SK-N-MC (cell line): ENCODE measurements at regions not wholly inside any gene's neighbourhood (a gene's known extent, or its start where the extent isn't known, plus 50 kb on each side); places are given as distances from the start of the nearest gene placed in this dataset.

Experiments
- DNase-seq: peaks from one replicate; pipeline ENCODE4 v3.0.0-alpha.2; 2011; ENCODE audit warnings: low read depth, low spot score
- H3K27ac ChIP-seq: fragments of 200-600 bp; sonication (generic); 2 replicates; pipeline ENCODE4 v1.5.1; 2016; ENCODE audit warnings: mixed run types
- H3K36me3 ChIP-seq: fragments of 200-600 bp; sonication (generic); 2 replicates; pipeline ENCODE4 v1.6.1; 2017; ENCODE audit warnings: antibody characterized with exemption, low read length, mixed read lengths; ENCODE audit not compliant: insufficient read depth
- H3K4me3 ChIP-seq: fragments of 200-600 bp; sonication (generic); 2 replicates; pipeline ENCODE4 v1.5.1; 2016
- H3K9ac ChIP-seq: fragments of 200-600 bp; sonication (generic); 2 replicates; pipeline ENCODE4 v1.8.0; 2017; ENCODE audit warnings: mixed run types, mixed read lengths; ENCODE audit not compliant: insufficient read length
- H3K9me3 ChIP-seq: fragments of 200-600 bp; sonication (generic); 2 replicates; pipeline ENCODE4 v1.6.1; 2017; ENCODE audit warnings: low read depth, mild to moderate bottlenecking, antibody characterized with exemption, low read length, moderate library complexity, mixed read lengths
- EZH2 ChIP-seq: fragments of 200-600 bp; sonication (generic); IDR thresholded peaks from one replicate; pipeline ENCODE4 v1.6.1; 2017; ENCODE audit warnings: antibody characterized with exemption
- FOXP2 ChIP-seq: optimal IDR thresholded peaks from 2 replicates; pipeline ENCODE3; 2011; ENCODE audit warnings: mild to moderate bottlenecking, moderate library complexity; ENCODE audit not compliant: insufficient read depth; ENCODE audit errors: extremely low read length, control extremely low read depth
- POLR2AphosphoS5 ChIP-seq: IDR thresholded peaks from 2 replicates; pipeline ENCODE4 v1.6.1; 2012; ENCODE audit warnings: mild to moderate bottlenecking, low read depth, low read length, borderline replicate concordance

GRCh38 chr1:47701741-47702515 is 264.1 kb downstream of the FOXD2 start:
- Histone ChIP-seq H3K36me3 (no peaks in the 10 kb centered on the region), H3K27ac (no peak overlapping the region), H3K9me3 (no peaks in the 10 kb centered on the region), H3K9ac (no peak overlapping the region), H3K4me3 (no peak overlapping the region)
- DNase-seq = no peak
- TF ChIP-seq POLR2AphosphoS5 (no peak), FOXP2 (no peak), EZH2 (no peak)

- no peak for DNase-seq
- TF ChIP-seq FOXP2 (no peak), EZH2 (no peak), POLR2AphosphoS5 (no peak)
- Histone ChIP-seq H3K9me3 (no peaks in the 10 kb centered on the region), H3K4me3 (no peak overlapping the region), H3K9ac (no peak overlapping the region), H3K36me3 (no peaks in the 10 kb centered on the region), H3K27ac (no peak overlapping the region)
Observed at GRCh38 chr1:47703156-47703825, 265.4 kb downstream of the FOXD2 start.

GRCh38 chr1:47703981-47704596 is 266.2 kb downstream of the FOXD2 start:
- DNase-seq = no peak
- no peaks in the 10 kb centered on the region for H3K36me3 ChIP-seq
- no peaks in the 10 kb centered on the region for H3K9me3 ChIP-seq
- H3K4me3 ChIP-seq = no peak overlapping the region
- H3K27ac ChIP-seq = no peak overlapping the region
- TF ChIP-seq POLR2AphosphoS5 (no peak), EZH2 (no peak), FOXP2 (no peak)
- H3K9ac ChIP-seq = no peak overlapping the region

GRCh38 chr1:47705517-47706130 is 267.8 kb downstream of the FOXD2 start:
- H3K36me3 ChIP-seq = no peaks in the 10 kb centered on the region
- no peak for TF ChIP-seq POLR2AphosphoS5
- no peak for TF ChIP-seq EZH2
- no peak for TF ChIP-seq FOXP2
- DNase-seq = no peak
- H3K9me3 ChIP-seq = no peaks in the 10 kb centered on the region
- no peak overlapping the region for H3K4me3 ChIP-seq
- no peak overlapping the region for H3K9ac ChIP-seq
- H3K27ac ChIP-seq = no peak overlapping the region

DNA sequence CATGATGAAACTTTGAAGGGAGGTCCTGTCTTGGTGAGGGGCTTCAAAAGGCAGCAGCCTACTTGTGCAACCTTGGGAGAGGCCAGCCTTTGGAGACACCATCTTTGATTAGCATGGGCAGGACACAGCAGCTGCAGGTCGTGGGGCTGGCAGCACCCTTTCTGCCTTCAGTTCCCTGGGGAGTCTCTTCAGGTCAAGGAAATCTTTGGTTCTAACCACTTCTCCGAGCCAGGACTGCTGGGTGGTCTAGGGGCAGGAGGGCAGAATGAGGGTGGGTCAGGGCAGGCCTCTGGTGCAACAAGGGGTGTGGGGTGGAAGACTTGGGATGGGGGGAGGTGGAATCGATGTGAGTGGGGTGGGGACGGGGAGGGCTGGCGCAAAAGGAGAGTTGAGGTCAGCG is 269.7 kb downstream of the FOXD2 start:
- Histone ChIP-seq H3K9me3 (no peaks in the 10 kb centered on the region), H3K9ac (no peak overlapping the region), H3K36me3 (no peaks in the 10 kb centered on the region), H3K4me3 (no peak overlapping the region), H3K27ac (no peak overlapping the region)
- TF ChIP-seq EZH2 (no peak), POLR2AphosphoS5 (no peak), FOXP2 (no peak)
- no peak for DNase-seq

GRCh38 chr1:47708019-47708535 is 270.2 kb downstream of the FOXD2 start:
- Histone ChIP-seq H3K9me3 (no peaks in the 10 kb centered on the region), H3K4me3 (no peak overlapping the region), H3K9ac (no peak overlapping the region), H3K27ac (no peak overlapping the region), H3K36me3 (no peaks in the 10 kb centered on the region)
- no peak for DNase-seq
- TF ChIP-seq EZH2 (no peak), POLR2AphosphoS5 (no peak), FOXP2 (no peak)

DNA sequence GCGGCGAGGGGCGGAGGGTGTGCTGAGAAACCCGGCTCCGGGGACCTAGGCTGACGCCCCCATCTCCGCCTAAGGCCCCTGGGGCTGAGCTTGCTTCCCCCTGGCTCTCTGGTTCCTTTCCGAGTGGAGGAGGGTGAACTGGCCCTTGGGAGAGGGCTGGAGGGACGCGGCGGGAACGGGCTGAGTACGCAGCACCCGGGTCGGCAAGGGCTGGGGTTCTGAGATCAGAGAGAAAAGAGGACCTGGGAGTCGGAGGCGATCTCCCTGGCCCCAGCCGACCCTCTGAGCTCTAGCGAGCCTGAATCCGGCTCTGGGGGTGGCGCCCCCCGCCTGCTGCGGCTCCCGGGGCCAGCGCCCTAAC is 270.8 kb downstream of the FOXD2 start:
- no peaks in the 10 kb centered on the region for H3K36me3 ChIP-seq
- TF ChIP-seq POLR2AphosphoS5 (no peak), FOXP2 (no peak), EZH2 (no peak)
- peak overlapping the region; percentile 59; the same call in 1 of the 2 replicates for H3K4me3 ChIP-seq
- H3K9me3 ChIP-seq = no peaks in the 10 kb centered on the region
- no peak overlapping the region for H3K27ac ChIP-seq
- H3K9ac ChIP-seq = no peak overlapping the region
- no peak for DNase-seq
